ENCODE measurements at regions not wholly inside any gene's neighbourhood (a gene's known extent, or its start where the extent isn't known, plus 50 kb on each side); places are given as distances from the start of the nearest gene placed in this dataset.

GRCh38 chr5:4053136-4053535 lies 457.5 kb downstream of the IRX1 start:
- DNase-seq (ENCODE audit: extremely low read depth, low read depth, low spot score) = no peak

- DNase-seq (ENCODE audit: extremely low read depth, low read depth, low spot score) = no peak
Measured at GRCh38 chr5:4054092-4054491, 458.5 kb downstream of the IRX1 start.

GRCh38 chr5:4058899-4059298 lies 463.3 kb downstream of the IRX1 start:
- no peak for DNase-seq (ENCODE audit: extremely low read depth, low read depth, low spot score)

GRCh38 chr5:4065472-4066320 lies 470.1 kb downstream of the IRX1 start:
- no peak for DNase-seq (ENCODE audit: extremely low read depth, low read depth, low spot score)

GRCh38 chr5:4068171-4068570 lies 472.5 kb downstream of the IRX1 start:
- no peak for DNase-seq (ENCODE audit: extremely low read depth, low read depth, low spot score)

- DNase-seq (ENCODE audit: extremely low read depth, low read depth, low spot score) = no peak
Measured at GRCh38 chr5:4078544-4078943, 482.9 kb downstream of the IRX1 start.

GRCh38 chr5:4079831-4080230 lies 484.2 kb downstream of the IRX1 start:
- no peak for DNase-seq (ENCODE audit: extremely low read depth, low read depth, low spot score)

GRCh38 chr5:4080370-4080769 lies 484.7 kb downstream of the IRX1 start:
- DNase-seq (ENCODE audit: extremely low read depth, low read depth, low spot score) = no peak

- DNase-seq (ENCODE audit: extremely low read depth, low read depth, low spot score) = no peak
Measured at GRCh38 chr5:4081059-4081458, 485.4 kb downstream of the IRX1 start.

GRCh38 chr5:4081466-4081865 lies 485.8 kb downstream of the IRX1 start:
- DNase-seq (ENCODE audit: extremely low read depth, low read depth, low spot score) = no peak

- DNase-seq (ENCODE audit: extremely low read depth, low read depth, low spot score) = no peak
Measured at GRCh38 chr5:4082966-4083564, 487.4 kb downstream of the IRX1 start.

- no peak for DNase-seq (ENCODE audit: extremely low read depth, low read depth, low spot score)
Measured at GRCh38 chr5:4083591-4084337, 488.1 kb downstream of the IRX1 start.

GRCh38 chr5:4086081-4086480 lies 490.4 kb downstream of the IRX1 start:
- DNase-seq (ENCODE audit: extremely low read depth, low read depth, low spot score) = no peak

- no peak for DNase-seq (ENCODE audit: extremely low read depth, low read depth, low spot score)
Measured at GRCh38 chr5:4087110-4087509, 491.5 kb downstream of the IRX1 start.

- no peak for DNase-seq (ENCODE audit: extremely low read depth, low read depth, low spot score)
Measured at GRCh38 chr5:4089087-4089486, 493.5 kb downstream of the IRX1 start.

GRCh38 chr5:4093236-4093635 lies 497.6 kb downstream of the IRX1 start:
- no peak for DNase-seq (ENCODE audit: extremely low read depth, low read depth, low spot score)

- DNase-seq (ENCODE audit: extremely low read depth, low read depth, low spot score) = no peak
Measured at GRCh38 chr5:4093970-4094369, 498.3 kb downstream of the IRX1 start.

GRCh38 chr5:4095918-4096630 lies 500.4 kb downstream of the IRX1 start:
- DNase-seq (ENCODE audit: extremely low read depth, low read depth, low spot score) = no peak

- no peak for DNase-seq (ENCODE audit: extremely low read depth, low read depth, low spot score)
Measured at GRCh38 chr5:4097199-4097598, 501.6 kb downstream of the IRX1 start.

GRCh38 chr5:4098226-4098625 lies 502.6 kb downstream of the IRX1 start:
- DNase-seq (ENCODE audit: extremely low read depth, low read depth, low spot score) = no peak

GRCh38 chr5:4099386-4099785 lies 503.8 kb downstream of the IRX1 start:
- no peak for DNase-seq (ENCODE audit: extremely low read depth, low read depth, low spot score)
